GM19351 (cell line): ENCODE measurements at regions not wholly inside any gene's neighbourhood (a gene's known extent, or its start where the extent isn't known, plus 50 kb on each side); places are given as distances from the start of the nearest gene placed in this dataset.
A peak's percentile ranks its signal among the peaks of the same experiment; 100 is the strongest.

Experiments used
- ATAC-seq: cut with Tn5 transposase; IDR thresholded peaks from one replicate; pipeline ENCODE4 v1.9.1; 2021; ENCODE audit warnings: mild to moderate bottlenecking, moderate library complexity; ENCODE audit not compliant: unreplicated experiment

DNA sequence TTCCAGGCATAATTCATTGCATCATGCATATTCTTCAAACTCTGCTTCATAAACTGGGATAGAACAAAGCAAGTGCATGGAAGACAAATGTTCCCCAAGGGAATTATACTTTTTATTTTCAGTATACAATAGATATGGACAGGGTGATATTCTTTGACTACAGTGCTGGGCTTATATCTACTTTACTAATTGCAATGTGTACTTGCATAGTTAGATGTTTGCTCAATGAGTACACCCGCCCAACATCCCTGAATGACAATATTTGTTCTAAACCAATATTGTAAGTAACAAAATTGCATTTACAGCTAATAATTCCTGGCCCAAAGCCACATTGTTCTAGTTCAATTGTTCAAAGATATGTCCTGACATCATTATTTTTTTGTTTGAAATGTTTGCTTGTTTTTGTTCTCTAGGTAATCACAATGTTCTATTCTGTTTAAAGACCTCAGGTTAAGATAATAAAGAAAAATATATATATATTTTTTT lies 171.4 kb downstream of the PTN start:
- no peak for ATAC-seq

DNA sequence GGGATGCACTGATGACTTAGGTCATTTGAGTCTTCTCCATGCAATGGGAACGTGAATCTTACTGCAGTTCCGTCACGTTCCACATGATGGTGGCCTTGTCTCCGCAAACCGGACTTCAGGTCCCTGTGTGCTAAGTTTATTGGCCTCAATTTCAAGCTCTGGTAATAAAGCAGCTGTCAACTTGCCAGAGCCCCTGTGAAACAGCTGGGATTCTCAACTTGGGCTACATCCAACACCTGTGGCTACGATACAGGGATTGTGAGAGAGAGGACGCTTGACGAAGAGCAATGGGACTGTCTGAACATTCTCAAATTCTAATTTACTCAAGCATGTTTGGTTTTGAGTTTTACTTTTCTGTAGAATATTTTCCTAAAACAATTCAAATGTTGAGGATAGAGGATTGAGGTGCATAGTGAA lies 174.2 kb downstream of the PTN start:
- no peak for ATAC-seq

DNA sequence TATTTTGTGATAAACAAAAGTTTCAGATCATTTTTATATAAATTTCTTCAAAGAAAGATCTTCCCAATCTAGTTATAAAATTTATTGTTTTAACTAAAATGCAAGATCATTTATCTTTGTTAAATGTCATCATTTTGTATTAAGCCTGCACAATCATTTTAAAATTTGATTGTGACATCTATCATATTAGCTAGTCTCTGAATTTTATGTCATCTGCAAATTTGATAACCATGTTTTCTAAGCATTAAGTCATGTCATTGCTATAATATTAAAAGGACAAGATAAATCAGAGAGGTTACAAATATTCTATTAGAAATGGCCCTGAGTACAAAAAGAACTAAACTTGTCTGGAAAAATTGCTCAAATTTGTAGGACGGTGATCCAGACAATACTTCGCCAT lies 175.9 kb downstream of the PTN start:
- ATAC-seq, result no peak

DNA sequence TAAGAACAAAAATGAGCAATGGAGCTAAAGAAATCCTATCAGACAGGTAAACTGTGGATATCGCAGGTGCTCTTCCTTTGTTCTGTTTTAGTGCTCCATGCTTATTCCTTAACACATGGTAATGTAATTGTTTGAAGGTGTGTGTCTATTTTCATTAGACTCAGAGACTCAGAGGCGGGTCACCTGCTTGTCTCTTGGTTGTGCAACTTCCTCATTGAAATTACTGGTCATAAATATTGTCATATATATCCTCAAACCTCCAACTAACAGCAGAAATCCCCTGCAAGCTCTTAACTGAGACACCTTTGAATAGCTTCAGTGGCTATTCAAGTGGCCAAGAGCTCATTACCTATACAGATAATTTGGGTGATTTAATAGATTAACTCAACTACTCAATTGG lies 177.2 kb downstream of the PTN start:
- no peak for ATAC-seq

DNA sequence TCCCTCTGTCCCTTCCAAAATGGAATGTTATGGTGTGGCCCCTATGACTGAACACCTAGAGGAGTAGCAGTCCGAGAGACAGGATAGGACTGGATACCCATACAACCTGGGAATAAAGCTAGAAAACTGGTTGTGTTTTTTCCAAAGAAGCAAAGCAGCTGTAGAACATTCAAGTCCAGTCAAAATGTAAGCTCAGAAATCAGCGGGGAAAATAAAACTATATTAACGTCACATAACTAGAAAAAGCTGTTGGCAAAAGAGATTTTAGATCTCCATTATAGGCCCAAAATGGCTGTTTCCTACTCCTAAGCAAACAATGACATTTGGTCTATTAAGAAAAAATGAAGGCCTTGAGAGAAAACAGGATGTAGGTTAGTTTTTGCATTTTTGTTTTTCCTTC lies 177.7 kb downstream of the PTN start:
- ATAC-seq, result no peak

DNA sequence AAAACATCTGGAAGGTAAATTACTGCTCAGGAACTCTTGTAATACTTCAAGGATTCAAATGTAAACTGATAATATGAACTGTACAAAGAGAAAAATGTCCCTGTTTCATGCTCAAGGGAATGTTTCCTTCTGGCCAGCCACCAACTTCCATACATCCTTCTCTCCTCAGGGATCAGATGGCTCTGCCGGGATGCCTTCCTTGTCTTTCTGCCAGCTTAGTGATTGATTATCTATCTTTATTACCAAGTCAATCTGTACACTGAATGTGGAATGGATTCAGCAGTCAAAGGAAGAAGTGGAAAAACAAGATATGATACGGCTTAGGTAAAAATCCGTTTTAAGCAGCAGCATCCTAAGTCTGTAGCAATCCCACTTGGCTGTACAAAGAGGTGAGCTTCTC lies 178.3 kb downstream of the PTN start:
- ATAC-seq, result no peak

DNA sequence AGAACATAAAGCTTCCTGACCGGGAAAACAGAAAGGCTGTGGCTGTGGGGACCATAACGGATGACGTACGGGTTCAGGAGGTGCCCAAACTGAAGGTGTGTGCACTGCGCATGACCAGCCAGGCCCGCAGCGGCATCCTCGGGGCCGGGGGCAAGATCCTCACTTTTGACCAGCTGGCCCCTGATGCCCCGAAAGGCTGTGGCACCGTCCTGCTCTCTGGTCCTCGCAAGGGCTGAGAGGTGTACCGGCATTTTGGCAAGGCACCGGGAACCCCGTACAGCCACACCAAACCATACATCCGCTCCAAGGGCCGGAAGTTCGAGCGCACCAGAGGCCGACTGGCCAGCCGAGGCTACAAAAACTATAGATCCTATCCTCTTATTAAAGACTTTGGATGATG lies 179.3 kb downstream of the PTN start:
- no peak for ATAC-seq

DNA sequence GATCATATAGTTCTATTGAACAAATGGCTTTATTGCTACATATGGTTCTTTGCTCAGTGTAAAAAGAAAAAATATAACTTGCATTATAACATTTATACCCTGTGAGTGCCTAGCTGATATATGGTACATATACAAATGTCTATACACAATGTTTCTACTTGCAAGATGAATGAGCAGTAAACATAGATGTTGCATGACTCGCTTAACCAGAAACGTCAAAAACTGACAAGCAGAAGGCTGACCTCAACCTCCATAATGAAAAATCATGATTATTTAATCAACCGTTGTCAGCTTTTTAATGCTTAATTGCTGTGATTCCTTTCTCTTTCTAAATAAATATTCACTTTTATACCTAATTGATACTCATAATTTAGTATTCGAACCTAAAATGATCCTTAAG lies 183.3 kb downstream of the PTN start:
- ATAC-seq, result no peak

DNA sequence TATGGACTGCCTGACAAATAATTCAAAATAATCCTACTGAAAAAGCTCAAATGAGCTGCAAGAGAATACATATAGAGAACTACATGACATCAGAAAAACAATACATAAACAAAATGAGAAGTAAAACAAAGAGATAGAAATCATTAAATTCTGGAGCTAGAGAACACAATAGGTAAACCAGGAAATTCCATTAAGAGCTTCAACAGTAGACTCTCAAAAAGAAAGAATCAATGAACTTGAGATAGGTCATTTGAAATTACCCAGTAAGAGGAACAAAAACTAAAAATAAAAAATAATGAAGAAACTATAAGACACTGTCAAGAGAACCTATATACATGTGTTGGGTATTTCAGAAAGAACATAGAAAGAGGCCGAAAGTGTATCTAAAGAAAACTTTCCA lies 186.3 kb downstream of the PTN start:
- no peak for ATAC-seq

DNA sequence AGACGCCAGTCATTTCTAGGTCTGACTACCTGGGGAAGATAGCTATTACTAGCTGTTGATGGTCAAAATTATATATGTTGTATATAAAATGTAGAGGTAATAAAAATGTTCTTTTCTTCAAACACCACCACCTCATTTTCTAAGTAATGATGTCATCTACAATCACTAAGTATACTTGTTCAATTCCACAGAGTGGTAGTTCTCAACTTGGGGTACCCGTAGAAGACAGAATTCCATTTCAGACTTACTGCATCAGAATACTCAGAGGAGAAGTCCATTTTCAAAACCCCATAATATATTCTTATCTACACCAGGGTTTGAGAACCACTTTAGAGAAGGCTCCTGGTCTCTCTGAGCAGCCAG lies 191.9 kb downstream of the PTN start:
- ATAC-seq, result no peak

DNA sequence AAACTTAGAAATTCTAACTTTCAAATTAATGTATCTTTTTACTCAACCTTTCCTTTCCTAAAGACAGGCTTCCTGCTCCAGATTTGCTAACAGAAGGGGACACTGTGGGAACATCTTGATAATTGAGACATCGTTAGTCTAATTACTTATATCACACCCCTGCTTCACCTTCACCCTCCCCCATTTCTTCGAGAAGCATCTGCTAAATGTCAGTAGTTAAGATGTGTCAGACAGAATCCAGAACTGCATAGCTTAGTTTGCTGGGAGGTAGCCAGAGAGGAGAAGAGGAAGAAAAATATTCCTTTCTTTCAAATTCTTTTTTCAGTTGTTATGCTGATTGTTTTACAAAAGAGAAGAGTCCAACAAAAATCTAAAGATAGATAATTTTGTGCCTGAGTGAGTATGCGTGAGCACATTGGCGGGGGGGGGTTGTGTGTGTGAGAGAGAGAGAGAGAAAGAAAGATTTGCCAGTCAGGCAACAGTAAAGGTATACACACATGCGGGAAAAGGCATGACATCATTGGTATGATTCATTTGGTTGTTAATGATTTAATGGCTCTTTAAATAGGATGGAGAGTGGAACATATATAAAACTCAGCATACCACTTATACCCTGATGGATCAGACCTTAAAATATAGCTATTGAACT lies 192.4 kb downstream of the PTN start:
- no peak for ATAC-seq

DNA sequence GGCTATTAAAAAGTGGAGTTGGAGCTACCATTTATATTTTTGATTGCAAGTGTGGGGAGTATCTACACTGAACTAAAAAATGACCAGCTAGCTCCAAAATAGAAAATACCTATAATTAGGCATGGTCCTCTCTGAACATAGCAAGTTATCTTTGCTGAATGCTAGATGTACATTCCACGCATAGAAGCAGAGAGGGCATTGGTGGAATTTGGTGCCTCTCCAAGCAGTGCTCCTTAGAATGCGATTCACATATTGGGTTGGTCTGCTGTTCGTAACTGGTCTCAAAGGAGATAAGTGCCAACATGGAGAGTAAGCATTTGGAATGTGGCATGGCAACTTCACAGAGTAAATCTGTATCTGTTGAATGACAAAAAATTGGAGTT lies 196.2 kb downstream of the PTN start:
- no peak for ATAC-seq

DNA sequence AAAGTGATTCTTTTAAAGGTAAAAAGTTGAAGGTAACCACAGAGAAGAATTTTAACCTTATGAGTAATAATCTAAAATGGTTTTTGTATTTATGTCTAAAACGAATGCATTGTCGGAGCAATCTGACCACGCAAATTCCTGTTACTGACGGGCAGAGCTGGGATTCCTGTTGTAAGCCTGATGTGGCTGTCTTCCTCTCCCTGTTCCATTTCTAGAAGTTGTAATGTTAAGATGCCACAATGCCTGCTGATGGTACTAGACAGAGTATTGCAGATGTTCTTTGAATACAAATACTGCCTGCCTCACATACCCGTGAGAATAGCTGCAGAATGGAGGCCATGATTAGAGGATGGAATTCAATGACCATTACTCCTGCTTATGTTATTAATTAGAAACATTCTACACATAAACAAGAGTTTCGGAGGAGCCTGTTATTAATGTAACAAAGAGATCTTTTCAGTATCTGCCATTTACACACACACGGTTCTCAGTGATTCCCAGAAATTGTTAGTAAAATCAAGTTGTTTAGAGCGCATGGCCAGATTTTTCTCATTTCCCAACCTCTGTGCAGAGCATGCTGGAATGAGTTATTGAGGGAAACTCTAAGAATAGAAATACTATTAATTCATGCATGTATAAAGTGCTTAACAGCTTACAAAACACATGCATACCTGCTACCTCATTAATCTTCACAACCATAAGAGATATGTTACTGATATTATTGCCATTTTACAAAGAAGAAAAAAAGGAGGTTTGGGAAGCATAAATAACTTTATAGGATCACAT lies 196.8 kb downstream of the PTN start:
- no peak for ATAC-seq

DNA sequence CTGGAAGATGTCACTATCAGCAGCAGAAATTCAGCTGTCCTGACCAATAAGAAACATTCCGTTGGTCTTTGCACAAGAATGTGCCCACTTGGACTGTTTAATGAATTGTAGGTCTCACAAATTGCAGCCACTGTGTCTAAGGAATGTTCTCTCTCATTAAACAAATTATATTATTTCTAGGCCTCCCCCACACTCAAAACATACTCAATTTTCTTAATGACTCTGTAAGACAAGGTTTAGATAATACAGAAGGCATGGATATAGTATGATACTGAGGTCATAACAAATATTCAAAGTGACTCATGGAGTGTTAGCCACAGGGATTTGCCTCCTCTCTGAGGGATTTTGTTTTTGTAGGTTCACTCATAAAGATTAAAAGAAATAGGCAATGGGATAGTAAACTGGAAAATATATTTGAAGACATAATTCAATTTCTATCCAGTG lies 197.5 kb downstream of the PTN start:
- no peak for ATAC-seq

DNA sequence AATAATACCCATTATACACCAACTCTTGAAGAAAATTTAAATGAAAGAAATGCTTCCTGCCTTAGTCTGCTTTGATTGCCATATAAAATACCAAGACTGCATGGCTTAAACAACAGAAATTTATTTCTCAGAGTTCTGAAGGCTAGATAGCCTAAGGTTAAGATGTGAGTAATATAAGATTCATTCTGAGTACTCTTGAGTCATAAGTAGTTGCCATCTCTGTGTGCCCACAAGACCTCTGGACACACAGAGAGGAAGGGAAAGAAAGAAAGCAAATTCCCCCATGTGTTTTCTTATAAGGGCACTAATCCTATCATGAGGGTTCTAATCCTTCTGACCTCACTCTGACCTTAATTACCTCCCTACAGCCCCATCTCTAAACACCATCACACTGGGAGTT lies 201.2 kb downstream of the PTN start:
- no peak for ATAC-seq

DNA sequence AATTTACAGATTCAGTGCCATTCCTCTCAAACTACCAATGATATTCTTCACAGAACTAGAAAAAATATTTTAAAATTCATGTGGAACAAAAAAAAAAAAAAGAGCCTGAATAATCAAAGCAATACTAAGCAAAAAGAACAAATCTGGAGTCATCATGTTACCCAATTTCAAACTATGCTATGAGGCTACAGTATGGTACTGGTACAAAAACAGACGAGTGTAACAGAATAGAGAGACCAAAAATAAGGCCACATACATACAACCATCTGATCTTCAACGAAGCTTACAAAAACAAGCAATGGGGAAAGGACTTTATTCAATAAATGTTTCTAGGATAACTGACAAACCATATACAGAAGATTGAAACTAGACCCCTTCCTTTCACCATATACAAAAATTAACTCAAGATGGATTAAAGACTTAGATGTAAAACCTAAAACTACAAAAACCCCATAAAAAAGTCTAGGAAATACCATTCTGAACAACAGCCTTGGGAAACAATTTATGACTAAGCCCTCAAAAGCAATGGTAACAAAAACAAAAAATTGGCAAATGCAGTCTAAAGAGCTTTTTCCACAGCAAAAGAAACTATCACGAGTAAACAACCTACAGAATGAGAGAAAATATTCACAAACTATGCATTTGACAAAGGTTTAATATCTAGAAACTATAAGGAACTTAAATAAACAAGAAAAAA lies 207.7 kb downstream of the PTN start:
- ATAC-seq, result no peak

DNA sequence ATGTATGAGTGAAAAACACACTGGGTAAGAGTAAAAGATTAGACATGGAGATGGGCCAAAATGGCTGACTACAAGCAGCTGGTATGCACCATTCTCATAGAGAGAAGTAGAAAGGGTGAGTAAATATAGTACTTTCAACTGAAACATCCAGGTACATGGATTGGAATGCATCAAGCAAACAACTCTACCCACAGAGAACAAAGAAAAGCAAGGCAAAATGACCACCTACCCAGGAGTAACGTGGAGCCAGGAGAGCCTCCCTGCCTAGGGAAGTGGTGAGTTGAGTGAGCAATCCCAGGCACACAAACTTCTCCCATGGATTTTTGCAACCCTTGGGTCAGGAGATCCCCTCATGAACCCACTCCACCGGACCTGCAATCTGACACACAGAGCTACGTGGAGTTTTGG lies 212.8 kb downstream of the PTN start:
- no peak for ATAC-seq

DNA sequence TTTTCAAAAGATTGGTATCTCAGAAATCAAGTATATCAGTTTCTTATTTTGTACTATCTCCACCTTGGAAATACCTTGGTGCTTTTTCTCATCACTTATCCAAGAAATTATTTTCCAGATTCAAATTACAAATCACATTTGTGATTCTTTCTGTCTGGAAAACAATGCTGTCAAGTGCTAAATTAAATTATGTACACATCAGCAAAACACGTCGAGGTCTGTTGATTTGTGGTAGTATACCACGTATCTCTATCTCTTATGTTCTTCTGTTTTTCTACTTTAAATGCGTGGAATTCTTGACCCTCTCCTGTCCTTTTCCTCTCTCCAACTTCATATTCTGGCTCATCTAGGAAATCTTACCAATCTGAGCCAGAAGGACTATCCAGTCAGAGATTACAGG lies 214.5 kb downstream of the PTN start:
- ATAC-seq, result no peak

DNA sequence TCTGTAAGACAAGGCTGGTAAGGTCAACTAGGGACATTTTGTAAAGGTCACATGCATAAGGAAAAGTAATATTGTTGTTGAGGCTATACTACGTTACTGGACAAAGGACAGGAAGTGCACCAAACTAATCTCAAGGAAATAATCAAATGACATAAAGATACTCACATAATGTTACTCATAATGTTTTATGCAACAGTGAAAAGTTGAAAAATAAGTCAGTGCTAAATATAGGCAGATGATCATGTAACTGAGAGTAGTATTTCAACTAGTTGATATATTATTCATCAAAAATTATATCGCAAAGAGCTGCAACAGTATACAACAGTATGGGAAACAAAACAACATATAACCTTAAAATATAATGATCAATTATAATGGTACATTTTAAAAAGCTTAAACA lies 215.7 kb downstream of the PTN start:
- ATAC-seq, result no peak

DNA sequence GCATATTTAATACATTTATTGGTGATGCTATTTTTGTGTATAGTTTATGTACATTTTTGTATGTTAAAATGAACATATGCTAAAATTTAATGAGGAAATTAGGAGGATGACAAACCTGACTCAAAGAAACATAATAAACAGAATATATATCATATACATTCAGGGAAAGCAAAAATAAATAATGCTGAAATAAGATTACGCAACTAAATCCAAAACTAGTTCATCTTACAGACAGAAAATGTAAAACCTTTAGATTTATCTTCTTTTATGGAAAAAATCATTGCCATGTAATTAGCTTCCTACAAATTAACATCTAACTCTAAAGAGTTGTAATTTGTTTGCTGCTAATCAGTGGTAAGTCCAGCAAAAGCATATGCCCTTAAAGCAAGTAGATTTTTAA lies 216.5 kb downstream of the PTN start:
- no peak for ATAC-seq

DNA sequence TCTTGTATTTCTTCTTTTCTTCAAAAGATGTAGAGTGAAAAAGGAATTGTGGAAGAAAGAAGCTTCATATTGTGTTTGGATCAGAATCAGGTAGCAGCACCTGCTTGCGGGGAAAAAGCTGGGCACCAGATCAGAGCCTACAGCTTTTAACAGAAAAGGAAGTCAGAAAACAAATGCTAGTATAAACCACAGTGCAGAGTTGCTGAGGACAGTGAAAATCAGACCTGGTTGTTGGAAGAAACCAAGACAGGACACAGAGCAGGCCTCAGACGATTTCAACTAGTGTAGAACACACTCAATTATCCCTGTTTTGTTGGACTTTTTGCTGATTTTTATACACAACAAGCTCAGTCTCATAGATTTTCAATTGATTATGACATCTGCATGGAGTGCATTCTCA lies 221.4 kb downstream of the PTN start:
- ATAC-seq, result no peak

DNA sequence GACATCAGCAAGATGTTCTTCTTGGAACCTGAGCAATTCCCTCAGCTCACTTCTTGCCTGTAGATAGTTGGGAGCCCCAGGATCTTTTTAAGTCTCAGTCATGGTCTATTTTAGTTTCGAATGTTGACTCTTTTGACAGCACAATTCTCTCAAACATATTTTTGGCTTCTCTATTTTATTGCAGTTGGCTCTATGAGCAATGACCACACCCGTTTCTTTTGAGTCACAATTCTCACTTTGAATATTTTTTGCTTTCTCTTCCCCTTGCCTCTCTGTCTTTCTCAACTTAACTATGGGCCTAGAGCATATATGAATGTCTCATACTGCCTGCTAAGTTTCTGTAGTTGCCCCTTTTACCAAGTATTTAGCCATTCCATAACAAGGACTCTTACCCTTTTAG lies 222.8 kb downstream of the PTN start:
- ATAC-seq, result peak; percentile 80
